ENCODE measurements at regions not wholly inside any gene's neighbourhood (a gene's known extent, or its start where the extent isn't known, plus 50 kb on each side); places are given as distances from the start of the nearest gene placed in this dataset.

- ChIA-PET POLR2A (no interaction called here), CTCF (interaction anchor here (2.3 kb wide), 1 partner anchor 13 kb away, joined by 7 read pairs; no protein-coding TSS in a partner anchor)
- TF ChIP-seq CTCF (IDR thresholded peaks at IDR 0.05; ENCODE audit: control extremely low read depth, extremely low read depth, low read depth, missing control alignments): no peak
- DNase-seq (ENCODE audit: extremely low spot score): no peak
Measured at GRCh38 chr2:156958374-156958773, 299.1 kb upstream of the GALNT5 start.

- CTCF ChIA-PET: interaction anchor here (2.3 kb wide), 1 partner anchor 14 kb away, joined by 7 read pairs; no protein-coding TSS in a partner anchor
- POLR2A ChIA-PET: no interaction called here
- TF ChIP-seq CTCF (IDR thresholded peaks at IDR 0.05; ENCODE audit: control extremely low read depth, extremely low read depth, low read depth, missing control alignments): no peak
- no peak for DNase-seq (ENCODE audit: extremely low spot score)
Measured at GRCh38 chr2:156959481-156959880, 298.0 kb upstream of the GALNT5 start.

GRCh38 chr2:156982615-156983014 lies 274.9 kb upstream of the GALNT5 start:
- no peak for TF ChIP-seq CTCF (IDR thresholded peaks at IDR 0.05; ENCODE audit: control extremely low read depth, extremely low read depth, low read depth, missing control alignments)
- POLR2A ChIA-PET: no interaction called here
- CTCF ChIA-PET: interaction anchor here (1.0 to 1.3 kb wide), 3 partner anchors 12 to 47 kb away, joined by 3 read pairs; no protein-coding TSS in a partner anchor
- DNase-seq (ENCODE audit: extremely low spot score): no peak

GRCh38 chr2:156986339-156986988 lies 271.0 kb upstream of the GALNT5 start:
- ChIA-PET CTCF (interaction anchor here (1.9 kb wide), 1 partner anchor 12 kb away, joined by 5 read pairs; no protein-coding TSS in a partner anchor), POLR2A (no interaction called here)
- TF ChIP-seq CTCF (IDR thresholded peaks at IDR 0.05; ENCODE audit: control extremely low read depth, extremely low read depth, low read depth, missing control alignments): no peak
- DNase-seq (ENCODE audit: extremely low spot score): no peak

- DNase-seq (ENCODE audit: extremely low spot score): no peak
- TF ChIP-seq CTCF (IDR thresholded peaks at IDR 0.05; ENCODE audit: control extremely low read depth, extremely low read depth, low read depth, missing control alignments): no peak
- POLR2A ChIA-PET: no interaction called here
- CTCF ChIA-PET: interaction anchor here (1.1 kb wide), 1 partner anchor 16 kb away, joined by 3 read pairs; no protein-coding TSS in a partner anchor
Measured at GRCh38 chr2:156999661-157000060, 257.8 kb upstream of the GALNT5 start.

- DNase-seq (ENCODE audit: extremely low spot score): no peak
- no peak for TF ChIP-seq CTCF (IDR thresholded peaks at IDR 0.05; ENCODE audit: control extremely low read depth, extremely low read depth, low read depth, missing control alignments)
- ChIA-PET POLR2A (no interaction called here), CTCF (no interaction called here)
Measured at GRCh38 chr2:157004789-157005188, 252.7 kb upstream of the GALNT5 start.
